ENCODE measurements at regions not wholly inside any gene's neighbourhood (a gene's known extent, or its start where the extent isn't known, plus 50 kb on each side); places are given as distances from the start of the nearest gene placed in this dataset.

- TF ChIP-seq CTCF (IDR thresholded peaks at IDR 0.05; ENCODE audit: low read depth, low read length) (no peak), POLR2A (IDR thresholded peaks at IDR 0.05; ENCODE audit: extremely low read depth, insufficient read length) (no peak), MAX (IDR thresholded peaks at IDR 0.05; ENCODE audit: low read depth, low read length) (no peak)
Observed at GRCh38 chr1:94621395-94621794, 79.8 kb upstream of the F3 start.

Data from NB4 (cell line).